Gastroesophageal sphincter (tissue), 3 donors: ENCODE measurements at regions not wholly inside any gene's neighbourhood (a gene's known extent, or its start where the extent isn't known, plus 50 kb on each side); places are given as distances from the start of the nearest gene placed in this dataset.

Experiments
- POLR2A ChIP-seq, 2 donors: fragments of 450-650 bp; IDR thresholded peaks; one replicate each; pipeline ENCODE4 v1.6.1; 2017; ENCODE audit warnings: antibody characterized with exemption in 2 of 2, mild to moderate bottlenecking in 2 of 2, moderate library complexity in 1 of 2
- POLR2AphosphoS5 ChIP-seq: sonication (generic); formaldehyde crosslinking; IDR thresholded peaks from one replicate; pipeline ENCODE4 v1.6.1; 2017; ENCODE audit warnings: antibody characterized with exemption
- TF ChIP-seq, protein P1 (sequence below), 4 experiments: fragments of 200-600 bp in 2 of 4; fragments of 450-650 bp in 2 of 4; sonication (generic) in 1 of 4; IDR thresholded peaks; one replicate each; pipeline ENCODE4 v1.5.1; 2017 to 2019; ENCODE audit warnings: antibody characterized with exemption in 4 of 4, mild to moderate bottlenecking in 2 of 4, moderate library complexity in 2 of 4

GRCh38 chr13:73465617-73465971 lies 406.8 kb downstream of the KLF5 start:
- TF ChIP-seq POLR2AphosphoS5 (no peak), POLR2A (IDR thresholded peaks at IDR 0.05) (no peak)
- TF ChIP-seq, protein P1, sequence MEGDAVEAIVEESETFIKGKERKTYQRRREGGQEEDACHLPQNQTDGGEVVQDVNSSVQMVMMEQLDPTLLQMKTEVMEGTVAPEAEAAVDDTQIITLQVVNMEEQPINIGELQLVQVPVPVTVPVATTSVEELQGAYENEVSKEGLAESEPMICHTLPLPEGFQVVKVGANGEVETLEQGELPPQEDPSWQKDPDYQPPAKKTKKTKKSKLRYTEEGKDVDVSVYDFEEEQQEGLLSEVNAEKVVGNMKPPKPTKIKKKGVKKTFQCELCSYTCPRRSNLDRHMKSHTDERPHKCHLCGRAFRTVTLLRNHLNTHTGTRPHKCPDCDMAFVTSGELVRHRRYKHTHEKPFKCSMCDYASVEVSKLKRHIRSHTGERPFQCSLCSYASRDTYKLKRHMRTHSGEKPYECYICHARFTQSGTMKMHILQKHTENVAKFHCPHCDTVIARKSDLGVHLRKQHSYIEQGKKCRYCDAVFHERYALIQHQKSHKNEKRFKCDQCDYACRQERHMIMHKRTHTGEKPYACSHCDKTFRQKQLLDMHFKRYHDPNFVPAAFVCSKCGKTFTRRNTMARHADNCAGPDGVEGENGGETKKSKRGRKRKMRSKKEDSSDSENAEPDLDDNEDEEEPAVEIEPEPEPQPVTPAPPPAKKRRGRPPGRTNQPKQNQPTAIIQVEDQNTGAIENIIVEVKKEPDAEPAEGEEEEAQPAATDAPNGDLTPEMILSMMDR (IDR thresholded peaks at IDR 0.05), result no peak
